GM23338 (cell line): ENCODE measurements at regions not wholly inside any gene's neighbourhood (a gene's known extent, or its start where the extent isn't known, plus 50 kb on each side); places are given as distances from the start of the nearest gene placed in this dataset.

ENCODE experiments used
- ATAC-seq: fragments of 200-7000 bp; cut with Tn5 transposase; 3 replicates; pipeline ENCODE4 v1.9.1; 2020
- DNase-seq: peaks from one replicate; pipeline ENCODE4 v3.0.0-alpha.2; 2015; ENCODE audit warnings: low spot score
- H2AFZ ChIP-seq: fragments of 200-600 bp; sonication (generic); 2 replicates; pipeline ENCODE4 v1.8.0; 2016; ENCODE audit warnings: antibody characterized with exemption, mild to moderate bottlenecking, moderate library complexity
- H3F3A ChIP-seq: fragments of 200-600 bp; sonication (generic); replicated peaks from 2 replicates; pipeline ENCODE4 v1.8.0; 2017; ENCODE audit warnings: antibody characterized with exemption, mixed run types, low read depth
- H3K27ac ChIP-seq: fragments of 200-600 bp; sonication (generic); 2 replicates; pipeline ENCODE4 v1.6.1; 2016; ENCODE audit warnings: low read depth
- H3K27me3 ChIP-seq: fragments of 200-600 bp; sonication (generic); 2 replicates; pipeline ENCODE4 v1.8.0; 2016; ENCODE audit warnings: mild to moderate bottlenecking, mixed run types, moderate library complexity; ENCODE audit not compliant: insufficient read depth
- H3K36me3 ChIP-seq: fragments of 200-600 bp; sonication (generic); 2 replicates; pipeline ENCODE4 v1.8.0; 2016; ENCODE audit warnings: mild to moderate bottlenecking; ENCODE audit not compliant: insufficient read depth
- H3K4me1 ChIP-seq: fragments of 200-600 bp; sonication (generic); 2 replicates; pipeline ENCODE4 v1.8.0; 2016; ENCODE audit warnings: mild to moderate bottlenecking, moderate library complexity; ENCODE audit not compliant: insufficient read depth
- H3K4me2 ChIP-seq: fragments of 200-600 bp; sonication (generic); 2 replicates; pipeline ENCODE4 v1.7.1; 2017; ENCODE audit warnings: mixed run types
- H3K4me3 ChIP-seq: fragments of 200-600 bp; sonication (generic); 2 replicates; pipeline ENCODE4 v1.6.1; 2016; ENCODE audit warnings: mixed run types
- H3K79me2 ChIP-seq: fragments of 200-600 bp; sonication (generic); replicated peaks from 2 replicates; pipeline ENCODE4 v1.8.0; 2017; ENCODE audit warnings: mild to moderate bottlenecking; ENCODE audit not compliant: insufficient read depth
- H3K9me2 ChIP-seq: fragments of 200-600 bp; sonication (generic); 2 replicates; pipeline ENCODE4 v1.8.0; 2017; ENCODE audit not compliant: insufficient read depth
- H4K20me1 ChIP-seq: fragments of 200-600 bp; sonication (generic); replicated peaks from 2 replicates; pipeline ENCODE4 v1.8.0; 2017; ENCODE audit warnings: mild to moderate bottlenecking; ENCODE audit not compliant: insufficient read depth
- H3K27ac Mint-ChIP-seq: 2 replicates; pipeline ENCODE4 v1.8.0; 2020; ENCODE audit warnings: inconsistent platforms, mild to moderate bottlenecking, moderate library complexity, mixed read lengths
- H3K27me3 Mint-ChIP-seq: 3 replicates; pipeline ENCODE4 v1.8.0; 2022; ENCODE audit warnings: low read depth, mild to moderate bottlenecking, moderate library complexity, mixed read lengths, inconsistent platforms; ENCODE audit not compliant: insufficient read depth, poor library complexity
- H3K36me3 Mint-ChIP-seq: 3 replicates; pipeline ENCODE4 v1.8.0; 2021; ENCODE audit warnings: low read depth, mild to moderate bottlenecking, inconsistent platforms, moderate library complexity, mixed read lengths
- H3K4me1 Mint-ChIP-seq: 3 replicates; pipeline ENCODE4 v1.8.0; 2020; ENCODE audit warnings: mild to moderate bottlenecking, inconsistent platforms, mixed read lengths
- H3K4me3 Mint-ChIP-seq: 3 replicates; pipeline ENCODE4 v1.8.0; 2021; ENCODE audit warnings: moderate library complexity, mild to moderate bottlenecking, inconsistent platforms, mixed read lengths
- H3K9me3 Mint-ChIP-seq: 3 replicates; pipeline ENCODE4 v1.8.0; 2020; ENCODE audit warnings: moderate library complexity, mild to moderate bottlenecking, inconsistent platforms, mixed read lengths
- CREB1 ChIP-seq: fragments of 250-450 bp; sonication (Bioruptor Pico); IDR thresholded peaks from 2 replicates; pipeline ENCODE4 v1.5.0; 2020; ENCODE audit warnings: low read depth, mild to moderate bottlenecking, moderate library complexity
- CTCF ChIP-seq, 2 experiments: fragments of 200-600 bp in 1 of 2; sonication (generic) in 1 of 2; conservative IDR thresholded peaks; 2 replicates each; pipeline versions ENCODE4 v1.5.1 to v1.6.1; 2016 to 2017; ENCODE audit warnings: antibody characterized with exemption in 2 of 2, low read depth in 2 of 2, mild to moderate bottlenecking in 2 of 2, moderate library complexity in 1 of 2
- ETS1 ChIP-seq: IDR thresholded peaks from 2 replicates; pipeline ENCODE4 v1.6.1; 2016; ENCODE audit warnings: antibody characterized with exemption
- EZH2 ChIP-seq: fragments of 200-600 bp; sonication (generic); IDR thresholded peaks from one replicate; pipeline ENCODE4 v1.8.0; 2017; ENCODE audit warnings: antibody characterized with exemption, mild to moderate bottlenecking, low read depth; ENCODE audit not compliant: unreplicated experiment
- EZH2phosphoT487 ChIP-seq: fragments of 200-600 bp; sonication (generic); IDR thresholded peaks from one replicate; pipeline ENCODE4 v1.8.1; 2018; ENCODE audit warnings: antibody characterized with exemption; ENCODE audit not compliant: unreplicated experiment
- JUNB ChIP-seq: IDR thresholded peaks from one replicate; pipeline ENCODE4 v1.6.1; 2016; ENCODE audit warnings: antibody characterized with exemption; ENCODE audit not compliant: unreplicated experiment
- NANOG ChIP-seq: IDR thresholded peaks from 2 replicates; pipeline ENCODE4 v1.6.1; 2016; ENCODE audit warnings: antibody characterized with exemption, borderline replicate concordance
- POLR2AphosphoS5 ChIP-seq: IDR thresholded peaks from 2 replicates; pipeline ENCODE4 v1.6.1; 2016; ENCODE audit warnings: antibody characterized with exemption, low read depth
- REST ChIP-seq: IDR thresholded peaks from one replicate; pipeline ENCODE4 v1.6.1; 2018; ENCODE audit warnings: antibody characterized with exemption; ENCODE audit not compliant: unreplicated experiment
- STAT1 ChIP-seq: IDR thresholded peaks from one replicate; pipeline ENCODE4 v1.6.1; 2016; ENCODE audit warnings: antibody characterized with exemption; ENCODE audit not compliant: unreplicated experiment
- ZNF114 ChIP-seq: fragments of 250-450 bp; sonication (Bioruptor Pico); IDR thresholded peaks from 2 replicates; pipeline ENCODE4 v1.5.0; 2020; ENCODE audit warnings: mild to moderate bottlenecking, moderate library complexity
- ZNF331 ChIP-seq: fragments of 250-450 bp; sonication (Bioruptor Pico); IDR thresholded peaks from 2 replicates; pipeline ENCODE4 v1.5.0; 2020; ENCODE audit warnings: low read depth, mild to moderate bottlenecking, moderate library complexity
- ZNF462 ChIP-seq: fragments of 250-450 bp; sonication (Bioruptor Pico); IDR thresholded peaks from 2 replicates; pipeline ENCODE4 v1.5.0; 2020; ENCODE audit warnings: mild to moderate bottlenecking, moderate library complexity

GRCh38 chr12:90618586-90618985, 336.4 kb downstream of the CCER1 start:
- TF ChIP-seq EZH2 (no peak), STAT1 (no peak), POLR2AphosphoS5 (no peak), JUNB (no peak), REST (no peak), NANOG (no peak), CTCF (conservative IDR thresholded peaks at IDR 0.05; ENCODE audit: low read depth in 2 of 2) (no peak), EZH2phosphoT487 (no peak), CREB1 (CRISPR knock-in tag) (no peak), ETS1 (no peak), ZNF114 (CRISPR knock-in tag) (no peak), ZNF462 (CRISPR knock-in tag) (no peak), ZNF331 (CRISPR knock-in tag) (no peak)
- Histone ChIP-seq H3K36me3 (no peaks in the 10 kb centered on the region), H3K27ac (no peak overlapping the region), H3K79me2 (no peaks in the 10 kb centered on the region), H3K27me3 (no peaks in the 10 kb centered on the region), H4K20me1 (no peaks in the 10 kb centered on the region), H3K4me2 (no peak overlapping the region), H3K9me2 (no peaks in the 10 kb centered on the region), H3K4me1 (no peaks in the 10 kb centered on the region), H2AFZ (no peak overlapping the region), H3F3A (no peaks in the 10 kb centered on the region), H3K4me3 (no peak overlapping the region)
- no peak for ATAC-seq
- Mint-ChIP-seq H3K36me3 (no peaks in the 10 kb centered on the region), H3K27ac (no peak overlapping the region), H3K4me1 (peaks cover 4% of the 10 kb centered on the region; the same call in 2 of the 3 replicates), H3K9me3 (no peaks in the 10 kb centered on the region), H3K27me3 (no peaks in the 10 kb centered on the region), H3K4me3 (no peak overlapping the region)
- no peak for DNase-seq
